ENCODE measurements at regions not wholly inside any gene's neighbourhood (a gene's known extent, or its start where the extent isn't known, plus 50 kb on each side); places are given as distances from the start of the nearest gene placed in this dataset.

GRCh38 chr5:73395256-73395655 lies 53.3 kb downstream of the FOXD1 start:
- Histone ChIP-seq H3K4me2 (ENCODE audit: low read length) (no peak overlapping the region), H3K79me2 (ENCODE audit: control insufficient read depth, low read length) (no peaks in the 10 kb centered on the region), H3K4me1 (ENCODE audit: control insufficient read depth, low read length) (no peaks in the 10 kb centered on the region), H3K36me3 (ENCODE audit: control insufficient read depth, low read length) (no peaks in the 10 kb centered on the region), H3K27ac (ENCODE audit: low read depth, low read length) (no peak overlapping the region), H3K4me3 (ENCODE audit: low read length) (no peak overlapping the region), H4K20me1 (ENCODE audit: control insufficient read depth, insufficient read depth, low read depth, low read length) (no peaks in the 10 kb centered on the region), H3F3A (ENCODE audit: control insufficient read depth, insufficient read depth) (no peaks in the 10 kb centered on the region), H3K9me3 (ENCODE audit: control insufficient read depth, insufficient read depth, low read length) (no peaks in the 10 kb centered on the region), H3K27me3 (ENCODE audit: control insufficient read depth, low read length) (peaks cover 43% of the 10 kb centered on the region), H3K9me2 (replicated peaks; ENCODE audit: control insufficient read depth, low read length) (no peaks in the 10 kb centered on the region)
- TF ChIP-seq EZH2phosphoT487 (IDR thresholded peaks at IDR 0.05; ENCODE audit: borderline replicate concordance, low read length), result no peak
- no peak for TF ChIP-seq CTCF (IDR thresholded peaks at IDR 0.05; ENCODE audit: low read depth, low read length, poor library complexity, severe bottlenecking)

GRCh38 chr5:73394610-73395009 lies 54.0 kb downstream of the FOXD1 start:
- Histone ChIP-seq H3K79me2 (ENCODE audit: control insufficient read depth, low read length) (no peaks in the 10 kb centered on the region), H4K20me1 (ENCODE audit: control insufficient read depth, insufficient read depth, low read depth, low read length) (no peaks in the 10 kb centered on the region), H3K4me1 (ENCODE audit: control insufficient read depth, low read length) (no peaks in the 10 kb centered on the region), H3K36me3 (ENCODE audit: control insufficient read depth, low read length) (no peaks in the 10 kb centered on the region), H3F3A (ENCODE audit: control insufficient read depth, insufficient read depth) (no peaks in the 10 kb centered on the region), H3K9me2 (replicated peaks; ENCODE audit: control insufficient read depth, low read length) (no peaks in the 10 kb centered on the region), H3K27ac (ENCODE audit: low read depth, low read length) (no peak overlapping the region), H3K4me2 (ENCODE audit: low read length) (no peak overlapping the region), H3K4me3 (ENCODE audit: low read length) (no peak overlapping the region), H3K9me3 (ENCODE audit: control insufficient read depth, insufficient read depth, low read length) (no peaks in the 10 kb centered on the region), H3K27me3 (ENCODE audit: control insufficient read depth, low read length) (peaks cover 49% of the 10 kb centered on the region)
- TF ChIP-seq EZH2phosphoT487 (IDR thresholded peaks at IDR 0.05; ENCODE audit: borderline replicate concordance, low read length), result no peak
- no peak for TF ChIP-seq CTCF (IDR thresholded peaks at IDR 0.05; ENCODE audit: low read depth, low read length, poor library complexity, severe bottlenecking)

- Histone ChIP-seq H3K9me2 (replicated peaks; ENCODE audit: control insufficient read depth, low read length) (no peaks in the 10 kb centered on the region), H3K4me1 (ENCODE audit: control insufficient read depth, low read length) (no peaks in the 10 kb centered on the region), H3K79me2 (ENCODE audit: control insufficient read depth, low read length) (no peaks in the 10 kb centered on the region), H3K27me3 (ENCODE audit: control insufficient read depth, low read length) (peaks cover 52% of the 10 kb centered on the region), H3F3A (ENCODE audit: control insufficient read depth, insufficient read depth) (no peaks in the 10 kb centered on the region), H4K20me1 (ENCODE audit: control insufficient read depth, insufficient read depth, low read depth, low read length) (no peaks in the 10 kb centered on the region), H3K36me3 (ENCODE audit: control insufficient read depth, low read length) (no peaks in the 10 kb centered on the region), H3K27ac (ENCODE audit: low read depth, low read length) (no peak overlapping the region), H3K4me2 (ENCODE audit: low read length) (no peak overlapping the region), H3K9me3 (ENCODE audit: control insufficient read depth, insufficient read depth, low read length) (no peaks in the 10 kb centered on the region), H3K4me3 (ENCODE audit: low read length) (no peak overlapping the region)
- TF ChIP-seq EZH2phosphoT487 (IDR thresholded peaks at IDR 0.05; ENCODE audit: borderline replicate concordance, low read length), result no peak
- no peak for TF ChIP-seq CTCF (IDR thresholded peaks at IDR 0.05; ENCODE audit: low read depth, low read length, poor library complexity, severe bottlenecking)
Measured at GRCh38 chr5:73393611-73394489, 54.7 kb downstream of the FOXD1 start.
